ENCODE measurements at regions not wholly inside any gene's neighbourhood (a gene's known extent, or its start where the extent isn't known, plus 50 kb on each side); places are given as distances from the start of the nearest gene placed in this dataset.

DNA sequence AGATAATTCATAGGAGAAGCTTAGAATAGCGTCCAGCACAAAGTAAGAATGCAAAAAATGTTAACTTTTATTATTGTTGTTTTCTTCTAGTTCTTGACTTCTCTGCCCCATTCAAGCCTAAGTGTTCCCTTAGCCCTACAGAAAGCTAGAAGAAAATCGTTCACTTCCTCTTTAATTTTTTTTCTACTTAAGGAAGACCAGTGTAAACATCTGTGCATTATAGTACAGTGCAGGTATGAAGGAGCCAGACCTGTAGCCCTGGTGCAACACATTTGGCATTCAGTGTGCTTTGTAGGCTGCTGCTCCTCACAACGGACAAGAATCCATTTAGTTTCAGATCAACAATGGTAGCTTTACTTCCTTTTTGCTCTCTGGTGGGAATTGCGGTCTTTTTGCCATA lies 127.8 kb upstream of the SLC7A14 start:
- no peaks in the 10 kb centered on the region for H3K36me3 ChIP-seq (ENCODE audit: control insufficient read depth, insufficient read depth, low read length)
- H3K79me2 ChIP-seq (ENCODE audit: control insufficient read depth, insufficient read depth, low read length) = no peaks in the 10 kb centered on the region
- ATAC-seq (no peak), FAIRE-seq (no peak), DNase-seq (ENCODE audit: extremely low read depth in 1 of 4, low spot score in 3 of 4) (no peak)
- no peaks in the 10 kb centered on the region for H4K20me1 ChIP-seq (replicated peaks; ENCODE audit: control insufficient read depth, insufficient read depth, low read length)
- H3K4me3 ChIP-seq = no peak overlapping the region
- ChIA-PET CTCF (ENCODE audit: low intra/inter-chr PET ratio) (no interaction called here), POLR2A (interaction anchor here (1.3 kb wide), 1 partner anchor 300 kb away, joined by 3 read pairs; no protein-coding TSS in a partner anchor)
- in situ Hi-C loops (cut with MboI) = no loop called here
- H3K27me3 ChIP-seq (ENCODE audit: control insufficient read depth in 2 of 2, insufficient read depth in 2 of 2, low read length in 2 of 2) = no peaks in the 10 kb centered on the region
- H2AFZ ChIP-seq (ENCODE audit: low read depth, low read length) = no peak overlapping the region
- BruUV-seq (replicated peaks) = no TSS peak
- intact Hi-C loops (cut with micrococcal nuclease) = no loop called here
- no peaks in the 10 kb centered on the region for H3K9me1 ChIP-seq (ENCODE audit: control insufficient read depth, insufficient read depth, low read length)
- no peak overlapping the region for H3K9ac ChIP-seq (ENCODE audit: insufficient read depth in 1 of 2, low read depth in 2 of 2, low read length in 2 of 2)
- WGBS (ENCODE audit: insufficient coverage, low coverage, missing lambda C conversion rate) = 43% methylated on average over 4 of the region's 4 CpGs
- H3K27ac ChIP-seq (ENCODE audit: extremely low read depth, low read depth, low read length) = no peak overlapping the region
- H3K4me1 ChIP-seq (replicated peaks in 1 of 2; ENCODE audit: control insufficient read depth in 2 of 2, insufficient read depth in 2 of 2, low read length in 2 of 2) = peaks cover 6 to 19% of the 10 kb centered on the region in 2 experiments; a peak in 4 of 5 replicates
- TF ChIP-seq POLR2AphosphoS2 (IDR thresholded peaks at IDR 0.05; ENCODE audit: low read length) (no peak), POLR2B (IDR thresholded peaks at IDR 0.05; ENCODE audit: low read depth, partially characterized antibody) (no peak), SPI1 (IDR thresholded peaks at IDR 0.05; ENCODE audit: borderline replicate concordance, low read depth, low read length) (peak; percentile 66; the same call in 1 of the 2 replicates)
- TF ChIP-seq, protein P1, sequence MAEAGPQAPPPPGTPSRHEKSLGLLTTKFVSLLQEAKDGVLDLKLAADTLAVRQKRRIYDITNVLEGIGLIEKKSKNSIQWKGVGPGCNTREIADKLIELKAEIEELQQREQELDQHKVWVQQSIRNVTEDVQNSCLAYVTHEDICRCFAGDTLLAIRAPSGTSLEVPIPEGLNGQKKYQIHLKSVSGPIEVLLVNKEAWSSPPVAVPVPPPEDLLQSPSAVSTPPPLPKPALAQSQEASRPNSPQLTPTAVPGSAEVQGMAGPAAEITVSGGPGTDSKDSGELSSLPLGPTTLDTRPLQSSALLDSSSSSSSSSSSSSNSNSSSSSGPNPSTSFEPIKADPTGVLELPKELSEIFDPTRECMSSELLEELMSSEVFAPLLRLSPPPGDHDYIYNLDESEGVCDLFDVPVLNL (CRISPR knock-in tag; IDR thresholded peaks at IDR 0.05; ENCODE audit: low read depth) = no peak
- H3K4me2 ChIP-seq (ENCODE audit: insufficient read depth, low read length) = no peak overlapping the region
- H3K9me3 ChIP-seq (replicated peaks; ENCODE audit: control insufficient read depth, insufficient read depth, low read depth, low read length) = 0 out of 2 replicates have a peak, but pooled peaks cover 2% of the 10 kb centered on the region

DNA sequence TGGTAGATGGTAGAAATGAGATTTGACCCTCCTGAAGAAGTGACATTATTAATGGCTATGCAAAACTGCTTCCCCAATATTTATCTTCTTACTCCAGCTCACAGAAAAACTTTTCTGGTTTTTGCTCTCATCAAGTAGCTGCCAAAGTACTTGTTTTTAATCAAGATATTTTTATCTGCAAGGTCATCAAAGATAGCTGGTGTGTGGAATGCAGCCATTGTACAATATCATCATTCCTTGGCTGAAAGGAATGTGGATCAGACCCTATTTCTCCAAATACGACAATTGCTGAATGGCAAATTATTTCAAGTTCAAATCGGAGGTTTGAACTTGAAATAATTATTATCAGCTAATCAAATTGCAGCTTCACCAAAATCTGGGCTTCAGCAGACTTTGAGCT lies 126.9 kb upstream of the SLC7A14 start:
- Histone ChIP-seq H3K4me2 (ENCODE audit: insufficient read depth, low read length) (no peak overlapping the region), H3K4me3 (no peak overlapping the region), H4K20me1 (replicated peaks; ENCODE audit: control insufficient read depth, insufficient read depth, low read length) (no peaks in the 10 kb centered on the region), H2AFZ (ENCODE audit: low read depth, low read length) (no peak overlapping the region), H3K27ac (ENCODE audit: extremely low read depth, low read depth, low read length) (no peak overlapping the region), H3K79me2 (ENCODE audit: control insufficient read depth, insufficient read depth, low read length) (no peaks in the 10 kb centered on the region), H3K36me3 (ENCODE audit: control insufficient read depth, insufficient read depth, low read length) (no peaks in the 10 kb centered on the region), H3K9ac (ENCODE audit: insufficient read depth in 1 of 2, low read depth in 2 of 2, low read length in 2 of 2) (no peak overlapping the region), H3K9me1 (ENCODE audit: control insufficient read depth, insufficient read depth, low read length) (no peaks in the 10 kb centered on the region), H3K9me3 (replicated peaks; ENCODE audit: control insufficient read depth, insufficient read depth, low read depth, low read length) (0 out of 2 replicates have a peak, but pooled peaks cover 2% of the 10 kb centered on the region), H3K4me1 (replicated peaks in 1 of 2; ENCODE audit: control insufficient read depth in 2 of 2, insufficient read depth in 2 of 2, low read length in 2 of 2) (peaks cover 6 to 12% of the 10 kb centered on the region in 2 experiments; a peak in 4 of 5 replicates), H3K27me3 (ENCODE audit: control insufficient read depth in 2 of 2, insufficient read depth in 2 of 2, low read length in 2 of 2) (no peaks in the 10 kb centered on the region)
- intact Hi-C loops (cut with micrococcal nuclease) = no loop called here
- TF ChIP-seq ESRRA (IDR thresholded peaks at IDR 0.05; ENCODE audit: borderline replicate concordance, low read depth) = 0 out of 2 replicates have a peak, but pooled peaks have one; percentile 22
- no peak for TF ChIP-seq MCM3 (IDR thresholded peaks at IDR 0.05)
- TF ChIP-seq CCAR2 (IDR thresholded peaks at IDR 0.05; ENCODE audit: low read depth, low read length) = no peak
- TF ChIP-seq ZNF316 (IDR thresholded peaks at IDR 0.05) = peak; percentile 56; the same call in 1 of the 2 replicates
- peak; percentile 22; the same call in 1 of the 2 replicates for TF ChIP-seq C11orf30 (IDR thresholded peaks at IDR 0.05; ENCODE audit: low read depth)
- ChIA-PET CTCF (ENCODE audit: low intra/inter-chr PET ratio) (no interaction called here), POLR2A (interaction anchor here (1.3 kb wide), 1 partner anchor 299 kb away, joined by 3 read pairs; no protein-coding TSS in a partner anchor)
- 45% methylated on average over 2 of the region's 2 CpGs for WGBS (ENCODE audit: insufficient coverage, low coverage, missing lambda C conversion rate)
- DNase-seq (ENCODE audit: extremely low read depth in 1 of 4, low spot score in 3 of 4) = no peak
- no peak for ATAC-seq
- FAIRE-seq = no peak
- in situ Hi-C loops (cut with MboI) = no loop called here
- BruUV-seq (replicated peaks) = no TSS peak

Data from K562 (cell line).